Astrocyte (in vitro differentiated cells and primary cell): ENCODE measurements at regions not wholly inside any gene's neighbourhood (a gene's known extent, or its start where the extent isn't known, plus 50 kb on each side); places are given as distances from the start of the nearest gene placed in this dataset.

ENCODE experiments used
- DNase-seq: peaks from one replicate; pipeline ENCODE4 v3.0.0-alpha.2; 2010; ENCODE audit warnings: low read depth
- FAIRE-seq: peaks from 2 replicates; lab custom pipeline; 2011; peaks lifted over from hg19 to GRCh38; lab: Jason Lieb, UNC
- H2AFZ ChIP-seq: 2 replicates; pipeline ENCODE4 v1.6.0; 2012; ENCODE audit warnings: low read depth, low read length, inconsistent platforms
- H3K27ac ChIP-seq: 2 replicates; pipeline ENCODE4 v1.5.1; 2011; ENCODE audit warnings: low read depth, low read length, inconsistent platforms
- H3K27me3 ChIP-seq: 2 replicates; pipeline ENCODE4 v1.6.0; 2011; ENCODE audit warnings: low read length, inconsistent platforms; ENCODE audit not compliant: insufficient read depth
- H3K36me3 ChIP-seq: 2 replicates; pipeline ENCODE4 v1.5.1; 2011; ENCODE audit warnings: low read length, inconsistent platforms; ENCODE audit not compliant: insufficient read depth
- H3K4me1 ChIP-seq: 2 replicates; pipeline ENCODE4 v1.5.1; 2011; ENCODE audit warnings: low read length, inconsistent platforms; ENCODE audit not compliant: insufficient read depth
- H3K4me2 ChIP-seq: 2 replicates; pipeline ENCODE4 v1.6.0; 2012; ENCODE audit warnings: low read length, inconsistent platforms
- H3K4me3 ChIP-seq: 2 replicates; pipeline ENCODE4 v1.5.1; 2011; ENCODE audit warnings: low read depth, mild to moderate bottlenecking, low read length, inconsistent platforms; ENCODE audit not compliant: insufficient read depth
- H3K79me2 ChIP-seq: 2 replicates; pipeline ENCODE4 v1.6.0; 2012; ENCODE audit warnings: mild to moderate bottlenecking, low read length, inconsistent platforms; ENCODE audit not compliant: insufficient read depth
- H3K9ac ChIP-seq: 2 replicates; pipeline ENCODE4 v1.6.0; 2012; ENCODE audit warnings: mild to moderate bottlenecking, low read length, inconsistent platforms
- H3K9me3 ChIP-seq: 2 replicates; pipeline ENCODE4 v1.5.1; 2012; ENCODE audit warnings: low read depth, mild to moderate bottlenecking, low read length, inconsistent platforms; ENCODE audit not compliant: insufficient read depth
- H4K20me1 ChIP-seq: 2 replicates; pipeline ENCODE4 v1.6.0; 2012; ENCODE audit warnings: low read length, inconsistent platforms; ENCODE audit not compliant: insufficient read depth
- H3K27ac Mint-ChIP-seq: one replicate; pipeline ENCODE4 v1.8.0; 2021; ENCODE audit warnings: mild to moderate bottlenecking, mixed read lengths; ENCODE audit not compliant: unreplicated experiment
- H3K27me3 Mint-ChIP-seq: one replicate; pipeline ENCODE4 v1.8.0; 2021; ENCODE audit warnings: low read depth, mixed read lengths; ENCODE audit not compliant: unreplicated experiment
- H3K36me3 Mint-ChIP-seq: one replicate; pipeline ENCODE4 v1.8.0; 2021; ENCODE audit warnings: low read depth, mixed read lengths; ENCODE audit not compliant: unreplicated experiment
- H3K4me1 Mint-ChIP-seq: one replicate; pipeline ENCODE4 v1.8.0; 2021; ENCODE audit warnings: low read depth, mixed read lengths; ENCODE audit not compliant: unreplicated experiment
- H3K4me3 Mint-ChIP-seq: one replicate; pipeline ENCODE4 v1.8.0; 2021; ENCODE audit warnings: mild to moderate bottlenecking, moderate library complexity, mixed read lengths; ENCODE audit not compliant: unreplicated experiment
- H3K9me3 Mint-ChIP-seq: one replicate; pipeline ENCODE4 v1.8.0; 2021; ENCODE audit warnings: mild to moderate bottlenecking, mixed read lengths; ENCODE audit not compliant: unreplicated experiment
- CTCF ChIP-seq: IDR thresholded peaks from 2 replicates; pipeline ENCODE4 v1.5.1; 2011; ENCODE audit warnings: low read depth, mild to moderate bottlenecking, inconsistent platforms, low read length, moderate library complexity; ENCODE audit not compliant: insufficient read depth
- EZH2 ChIP-seq: IDR thresholded peaks from 2 replicates; pipeline ENCODE4 v1.6.1; 2012; ENCODE audit warnings: mild to moderate bottlenecking, low read length, inconsistent platforms; ENCODE audit not compliant: insufficient read depth

- H3K4me3 Mint-ChIP-seq: no peak overlapping the region
- H3K4me1 Mint-ChIP-seq: no peaks in the 10 kb centered on the region
- H3K36me3 Mint-ChIP-seq: no peaks in the 10 kb centered on the region
- Histone ChIP-seq H3K9me3 (no peaks in the 10 kb centered on the region), H3K27me3 (peaks cover 2% of the 10 kb centered on the region), H3K36me3 (no peaks in the 10 kb centered on the region), H3K9ac (no peak overlapping the region), H2AFZ (no peak overlapping the region), H4K20me1 (no peaks in the 10 kb centered on the region), H3K27ac (no peak overlapping the region), H3K4me2 (no peak overlapping the region), H3K79me2 (no peaks in the 10 kb centered on the region), H3K4me1 (no peaks in the 10 kb centered on the region), H3K4me3 (no peak overlapping the region)
- no peaks in the 10 kb centered on the region for H3K9me3 Mint-ChIP-seq
- H3K27ac Mint-ChIP-seq: no peak overlapping the region
- no peak for FAIRE-seq
- peak; percentile 23 for DNase-seq
- no peaks in the 10 kb centered on the region for H3K27me3 Mint-ChIP-seq
- peak; percentile 60 for TF ChIP-seq CTCF
- no peak for TF ChIP-seq EZH2
These were observed 80.5 kb downstream of the SMPDL3A start for GRCh38 chr6:122869437-122870024.

- Histone ChIP-seq H3K9ac (no peak overlapping the region), H3K36me3 (no peaks in the 10 kb centered on the region), H3K4me3 (no peak overlapping the region), H2AFZ (no peak overlapping the region), H3K4me1 (no peaks in the 10 kb centered on the region), H3K9me3 (no peaks in the 10 kb centered on the region), H4K20me1 (no peaks in the 10 kb centered on the region), H3K4me2 (no peak overlapping the region), H3K79me2 (no peaks in the 10 kb centered on the region), H3K27me3 (peaks cover 2% of the 10 kb centered on the region), H3K27ac (no peak overlapping the region)
- Mint-ChIP-seq H3K9me3 (no peaks in the 10 kb centered on the region), H3K27ac (no peak overlapping the region), H3K4me1 (no peaks in the 10 kb centered on the region), H3K4me3 (no peak overlapping the region), H3K36me3 (no peaks in the 10 kb centered on the region), H3K27me3 (no peaks in the 10 kb centered on the region)
- TF ChIP-seq EZH2 (no peak), CTCF (no peak)
- DNase-seq (peak; percentile 9), FAIRE-seq (no peak)
These were observed 82.0 kb downstream of the SMPDL3A start for GRCh38 chr6:122871079-122871478.

GRCh38 chr6:122872311-122872710, 83.3 kb downstream of the SMPDL3A start:
- no peak for FAIRE-seq
- Histone ChIP-seq H4K20me1 (no peaks in the 10 kb centered on the region), H2AFZ (no peak overlapping the region), H3K27ac (no peak overlapping the region), H3K4me3 (no peak overlapping the region), H3K4me2 (no peak overlapping the region), H3K36me3 (no peaks in the 10 kb centered on the region), H3K9me3 (no peaks in the 10 kb centered on the region), H3K27me3 (peaks cover 2% of the 10 kb centered on the region), H3K79me2 (no peaks in the 10 kb centered on the region), H3K4me1 (no peaks in the 10 kb centered on the region), H3K9ac (no peak overlapping the region)
- TF ChIP-seq CTCF (no peak), EZH2 (no peak)
- DNase-seq: no peak
- Mint-ChIP-seq H3K27me3 (no peaks in the 10 kb centered on the region), H3K4me3 (no peak overlapping the region), H3K9me3 (no peaks in the 10 kb centered on the region), H3K4me1 (no peaks in the 10 kb centered on the region), H3K36me3 (no peaks in the 10 kb centered on the region), H3K27ac (no peak overlapping the region)
